ENCODE measurements at regions not wholly inside any gene's neighbourhood (a gene's known extent, or its start where the extent isn't known, plus 50 kb on each side); places are given as distances from the start of the nearest gene placed in this dataset.

DNA sequence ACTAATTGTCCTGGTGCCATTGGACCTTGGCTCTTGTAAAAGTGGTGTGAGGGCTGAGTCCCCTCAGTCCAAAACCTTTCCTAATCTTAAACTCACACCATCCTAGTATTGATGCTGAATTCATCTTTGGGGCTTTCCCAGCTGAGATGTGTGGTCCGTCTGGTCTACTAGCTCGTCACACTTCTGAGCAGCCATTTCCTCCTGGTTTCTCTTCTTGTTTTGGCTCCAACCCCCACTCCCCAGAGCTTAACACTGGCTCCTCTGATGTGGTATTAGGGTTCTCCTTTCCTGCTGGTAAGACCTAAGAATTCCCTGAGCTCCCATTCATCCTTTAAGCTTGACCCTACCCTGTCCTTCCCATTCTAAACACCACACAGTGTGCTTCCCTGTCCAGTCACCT, 900.6 kb downstream of the VRK1 start:
- peaks cover 47% of the 10 kb centered on the region for H3K27me3 ChIP-seq (ENCODE audit: insufficient read depth, low read depth, severe bottlenecking)

DNA sequence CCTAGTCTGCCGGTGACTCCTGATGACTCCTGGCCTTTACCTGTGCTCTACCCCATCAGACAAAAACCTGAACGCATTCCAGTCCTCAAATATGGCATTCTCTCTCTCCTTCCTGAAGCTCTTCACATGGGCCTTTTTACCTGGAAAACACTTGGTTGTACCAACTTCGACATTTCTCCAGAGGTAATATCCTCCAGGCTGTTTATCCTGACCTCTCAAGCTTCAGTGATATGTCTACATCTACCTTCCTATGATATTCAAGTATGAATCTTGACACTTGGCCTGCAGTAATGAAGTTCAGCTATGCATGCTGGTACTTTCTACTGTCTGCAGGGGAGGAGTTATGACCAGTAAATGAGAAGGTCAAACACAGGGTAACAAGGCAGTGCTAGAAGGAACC, 901.8 kb downstream of the VRK1 start:
- H3K4me3 ChIP-seq (ENCODE audit: low read depth, low read length) = no peak overlapping the region
- H3K27ac ChIP-seq = no peak overlapping the region
- TF ChIP-seq, protein P1, sequence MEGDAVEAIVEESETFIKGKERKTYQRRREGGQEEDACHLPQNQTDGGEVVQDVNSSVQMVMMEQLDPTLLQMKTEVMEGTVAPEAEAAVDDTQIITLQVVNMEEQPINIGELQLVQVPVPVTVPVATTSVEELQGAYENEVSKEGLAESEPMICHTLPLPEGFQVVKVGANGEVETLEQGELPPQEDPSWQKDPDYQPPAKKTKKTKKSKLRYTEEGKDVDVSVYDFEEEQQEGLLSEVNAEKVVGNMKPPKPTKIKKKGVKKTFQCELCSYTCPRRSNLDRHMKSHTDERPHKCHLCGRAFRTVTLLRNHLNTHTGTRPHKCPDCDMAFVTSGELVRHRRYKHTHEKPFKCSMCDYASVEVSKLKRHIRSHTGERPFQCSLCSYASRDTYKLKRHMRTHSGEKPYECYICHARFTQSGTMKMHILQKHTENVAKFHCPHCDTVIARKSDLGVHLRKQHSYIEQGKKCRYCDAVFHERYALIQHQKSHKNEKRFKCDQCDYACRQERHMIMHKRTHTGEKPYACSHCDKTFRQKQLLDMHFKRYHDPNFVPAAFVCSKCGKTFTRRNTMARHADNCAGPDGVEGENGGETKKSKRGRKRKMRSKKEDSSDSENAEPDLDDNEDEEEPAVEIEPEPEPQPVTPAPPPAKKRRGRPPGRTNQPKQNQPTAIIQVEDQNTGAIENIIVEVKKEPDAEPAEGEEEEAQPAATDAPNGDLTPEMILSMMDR (IDR thresholded peaks at IDR 0.05; ENCODE audit: low read depth, low read length) = no peak
- H3K27me3 ChIP-seq (ENCODE audit: insufficient read depth, low read depth, severe bottlenecking) = peaks cover 44% of the 10 kb centered on the region
- H3K9me3 ChIP-seq (ENCODE audit: severe bottlenecking) = no peaks in the 10 kb centered on the region
- no peaks in the 10 kb centered on the region for H3K36me3 ChIP-seq
- DNase-seq = no peak

More for the DNA sequence above, 900.6 kb downstream of the VRK1 start:
- TF ChIP-seq, protein P1 (IDR thresholded peaks at IDR 0.05; ENCODE audit: low read depth, low read length) = no peak
- Histone ChIP-seq H3K36me3 (no peaks in the 10 kb centered on the region), H3K27ac (no peak overlapping the region), H3K4me3 (ENCODE audit: low read depth, low read length) (no peak overlapping the region), H3K9me3 (ENCODE audit: severe bottlenecking) (no peaks in the 10 kb centered on the region)
- DNase-seq = no peak

DNA sequence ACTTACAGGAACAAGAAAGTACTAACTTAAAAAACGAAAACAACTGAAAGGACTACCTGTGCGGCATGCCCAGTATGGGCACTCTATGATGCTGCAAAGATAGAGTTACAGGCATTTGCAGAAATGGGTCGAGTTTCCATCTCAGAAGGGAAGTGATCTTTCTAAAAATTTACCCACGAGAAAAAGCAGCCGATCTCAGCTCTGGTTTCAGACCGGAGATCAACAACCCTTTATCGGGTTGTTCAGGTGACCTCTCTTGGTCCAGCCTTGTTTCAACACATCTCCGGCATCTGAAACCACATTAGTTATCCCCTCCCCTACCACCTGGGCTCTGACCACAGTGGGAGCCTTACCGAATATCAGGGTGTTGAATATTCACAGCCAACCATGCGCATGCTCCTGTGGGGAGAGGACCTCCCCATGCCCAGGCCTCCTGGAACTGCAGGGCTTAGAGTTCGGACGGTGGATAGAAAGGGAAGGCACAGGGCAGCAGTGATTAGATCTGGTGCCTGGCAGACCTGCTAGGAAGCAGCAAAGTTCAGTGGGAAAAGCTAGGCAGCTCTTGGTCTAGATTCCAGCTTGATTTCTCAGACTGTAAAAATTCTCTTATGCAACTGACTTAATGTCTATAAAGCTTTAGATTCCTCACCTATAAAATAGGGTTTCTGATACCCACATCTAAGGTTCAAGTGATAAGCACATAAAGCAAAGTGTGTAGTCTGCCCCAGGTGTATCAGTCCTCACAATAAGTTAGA, 906.0 kb downstream of the VRK1 start:
- H3K9me3 ChIP-seq (ENCODE audit: severe bottlenecking) = no peaks in the 10 kb centered on the region
- H3K27me3 ChIP-seq (ENCODE audit: insufficient read depth, low read depth, severe bottlenecking) = peaks cover 43% of the 10 kb centered on the region
- no peaks in the 10 kb centered on the region for H3K36me3 ChIP-seq
- no peak for DNase-seq
- no peak overlapping the region for H3K27ac ChIP-seq
- H3K4me3 ChIP-seq (ENCODE audit: low read depth, low read length) = no peak overlapping the region
- TF ChIP-seq, protein P1 (IDR thresholded peaks at IDR 0.05; ENCODE audit: low read depth, low read length) = no peak

DNA sequence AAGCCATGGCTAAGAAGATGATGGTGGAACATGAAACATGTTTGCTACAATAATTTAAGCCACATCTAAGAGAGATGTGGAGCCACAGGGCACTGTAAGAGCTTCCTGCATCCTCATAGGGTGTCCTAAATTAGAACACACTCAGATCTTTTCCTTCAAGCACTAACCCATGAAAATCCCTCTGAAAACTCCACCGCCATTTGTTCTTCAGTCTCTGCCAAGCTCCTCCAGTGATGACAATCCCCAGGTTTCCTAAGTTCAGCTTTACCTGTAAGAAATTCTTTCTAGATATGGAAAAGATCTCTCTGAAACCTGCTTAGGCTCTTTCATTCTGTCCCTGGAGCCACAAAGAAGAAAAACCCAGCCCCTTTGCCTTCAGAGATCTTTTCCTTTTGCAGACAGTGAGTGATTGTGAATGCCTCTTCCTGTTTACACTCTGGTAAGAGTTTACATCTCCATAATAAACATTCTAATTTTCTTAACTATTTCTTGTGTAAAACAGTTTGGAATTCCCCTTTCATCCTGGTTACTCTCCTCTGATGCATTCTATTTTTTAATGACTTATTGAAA, 907.2 kb downstream of the VRK1 start:
- no peaks in the 10 kb centered on the region for H3K9me3 ChIP-seq (ENCODE audit: severe bottlenecking)
- TF ChIP-seq, protein P1 (IDR thresholded peaks at IDR 0.05; ENCODE audit: low read depth, low read length) = no peak
- H3K27me3 ChIP-seq (ENCODE audit: insufficient read depth, low read depth, severe bottlenecking) = peaks cover 39% of the 10 kb centered on the region
- H3K27ac ChIP-seq = no peak overlapping the region
- H3K36me3 ChIP-seq = no peaks in the 10 kb centered on the region
- no peak for DNase-seq
- no peak overlapping the region for H3K4me3 ChIP-seq (ENCODE audit: low read depth, low read length)

GRCh38 chr14:97705107-97705506, 907.9 kb downstream of the VRK1 start:
- no peaks in the 10 kb centered on the region for H3K9me3 ChIP-seq (ENCODE audit: severe bottlenecking)
- peaks cover 43% of the 10 kb centered on the region for H3K27me3 ChIP-seq (ENCODE audit: insufficient read depth, low read depth, severe bottlenecking)
- H3K4me3 ChIP-seq (ENCODE audit: low read depth, low read length) = no peak overlapping the region
- no peak overlapping the region for H3K27ac ChIP-seq
- TF ChIP-seq, protein P1 (IDR thresholded peaks at IDR 0.05; ENCODE audit: low read depth, low read length) = no peak
- DNase-seq = no peak
- no peaks in the 10 kb centered on the region for H3K36me3 ChIP-seq
